GM19397 (cell line): ENCODE measurements at regions not wholly inside any gene's neighbourhood (a gene's known extent, or its start where the extent isn't known, plus 50 kb on each side); places are given as distances from the start of the nearest gene placed in this dataset.
A peak's percentile ranks its signal among the peaks of the same experiment; 100 is the strongest.

Source experiments
- ATAC-seq: cut with Tn5 transposase; IDR thresholded peaks from one replicate; pipeline ENCODE4 v1.9.1; 2021; ENCODE audit warnings: mild to moderate bottlenecking, moderate library complexity; ENCODE audit not compliant: unreplicated experiment

- no peak for ATAC-seq
Measured at GRCh38 chr3:187822402-187822801, 77.1 kb upstream of the BCL6 start.

GRCh38 chr3:187823746-187824145 is 78.5 kb upstream of the BCL6 start:
- ATAC-seq: no peak

- ATAC-seq: no peak
Measured at GRCh38 chr3:187827723-187828122, 82.5 kb upstream of the BCL6 start.

GRCh38 chr3:187828579-187829452 is 83.5 kb upstream of the BCL6 start:
- peak; percentile 91 for ATAC-seq

- no peak for ATAC-seq
Measured at GRCh38 chr3:187830181-187830580, 84.9 kb upstream of the BCL6 start.

- no peak for ATAC-seq
Measured at GRCh38 chr3:187831125-187832051, 86.1 kb upstream of the BCL6 start.

- no peak for ATAC-seq
Measured at GRCh38 chr3:187832202-187832601, 86.9 kb upstream of the BCL6 start.

GRCh38 chr3:187833375-187833774 is 88.1 kb upstream of the BCL6 start:
- ATAC-seq: no peak

GRCh38 chr3:187833799-187834578 is 88.7 kb upstream of the BCL6 start:
- ATAC-seq: no peak

GRCh38 chr3:187836823-187837770 is 91.8 kb upstream of the BCL6 start:
- no peak for ATAC-seq

- ATAC-seq: no peak
Measured at GRCh38 chr3:187838016-187838540, 92.8 kb upstream of the BCL6 start.

GRCh38 chr3:187839422-187839821 is 94.2 kb upstream of the BCL6 start:
- no peak for ATAC-seq

- ATAC-seq: no peak
Measured at GRCh38 chr3:187840856-187841255, 95.6 kb upstream of the BCL6 start.

GRCh38 chr3:187841560-187841959 is 96.3 kb upstream of the BCL6 start:
- no peak for ATAC-seq

GRCh38 chr3:187843654-187844053 is 98.4 kb upstream of the BCL6 start:
- no peak for ATAC-seq

GRCh38 chr3:187844708-187845107 is 99.4 kb upstream of the BCL6 start:
- ATAC-seq: no peak

GRCh38 chr3:187845826-187846225 is 100.6 kb upstream of the BCL6 start:
- no peak for ATAC-seq

- no peak for ATAC-seq
Measured at GRCh38 chr3:187848401-187848800, 103.1 kb upstream of the BCL6 start.

- no peak for ATAC-seq
Measured at GRCh38 chr3:187849016-187849654, 103.9 kb upstream of the BCL6 start.
